Uterus (tissue), 3 donors: ENCODE measurements at regions not wholly inside any gene's neighbourhood (a gene's known extent, or its start where the extent isn't known, plus 50 kb on each side); places are given as distances from the start of the nearest gene placed in this dataset.

Experiments
- DNase-seq, 2 donors: peaks; one replicate each; pipeline ENCODE4 v3.0.0-alpha.2; 2019 to 2020
- H3K27ac ChIP-seq, 2 donors: fragments of 200-600 bp; sonication (generic); 1 replicate in 1 of 2; 2 replicates in 1 of 2; pipeline ENCODE4 v1.5.1; 2016 to 2018
- H3K27me3 ChIP-seq, 2 donors: fragments of 200-600 bp; sonication (generic); one replicate each; pipeline ENCODE4 v1.5.1; 2018 to 2019; ENCODE audit warnings: control low read depth in 1 of 2
- H3K36me3 ChIP-seq, 2 donors: fragments of 200-600 bp; sonication (generic); one replicate each; pipeline ENCODE4 v1.5.1; 2019; ENCODE audit warnings: control low read depth in 1 of 2
- H3K4me1 ChIP-seq, 2 donors: fragments of 200-600 bp; sonication (generic); one replicate each; pipeline ENCODE4 v1.5.1; 2018 to 2019; ENCODE audit warnings: control low read depth in 1 of 2
- H3K4me3 ChIP-seq, 2 donors: fragments of 200-600 bp; sonication (generic); 1 replicate in 1 of 2; 2 replicates in 1 of 2; pipeline ENCODE4 v1.5.1; 2018 to 2019; ENCODE audit warnings: mild to moderate bottlenecking in 1 of 2
- H3K9me3 ChIP-seq, 2 donors: fragments of 200-600 bp; sonication (generic); one replicate each; pipeline ENCODE4 v1.5.1; 2019; ENCODE audit warnings: control low read depth in 1 of 2
- CTCF ChIP-seq, 4 experiments: fragments of 200-600 bp in 2 of 4; fragments of 450-650 bp in 2 of 4; sonication (generic) in 2 of 4; IDR thresholded peaks; one replicate each; pipeline ENCODE4 v1.5.1; 2016 to 2019; ENCODE audit warnings: antibody characterized with exemption in 4 of 4, mild to moderate bottlenecking in 2 of 4, moderate library complexity in 1 of 4
- POLR2A ChIP-seq, 2 donors: fragments of 450-650 bp; IDR thresholded peaks; one replicate each; pipeline ENCODE4 v1.6.1; 2016; ENCODE audit warnings: antibody characterized with exemption in 2 of 2, mild to moderate bottlenecking in 1 of 2, moderate library complexity in 1 of 2
- intact Hi-C: fragments of 100-400 bp; cut with DNase I; formaldehyde crosslinking; loops from one replicate; pipeline ENCODE4 v1.15.1; 2023; ENCODE audit warnings: low total_unique reads
- donor health status: DM: yes; HTN: yes; CAD: no.

DNA sequence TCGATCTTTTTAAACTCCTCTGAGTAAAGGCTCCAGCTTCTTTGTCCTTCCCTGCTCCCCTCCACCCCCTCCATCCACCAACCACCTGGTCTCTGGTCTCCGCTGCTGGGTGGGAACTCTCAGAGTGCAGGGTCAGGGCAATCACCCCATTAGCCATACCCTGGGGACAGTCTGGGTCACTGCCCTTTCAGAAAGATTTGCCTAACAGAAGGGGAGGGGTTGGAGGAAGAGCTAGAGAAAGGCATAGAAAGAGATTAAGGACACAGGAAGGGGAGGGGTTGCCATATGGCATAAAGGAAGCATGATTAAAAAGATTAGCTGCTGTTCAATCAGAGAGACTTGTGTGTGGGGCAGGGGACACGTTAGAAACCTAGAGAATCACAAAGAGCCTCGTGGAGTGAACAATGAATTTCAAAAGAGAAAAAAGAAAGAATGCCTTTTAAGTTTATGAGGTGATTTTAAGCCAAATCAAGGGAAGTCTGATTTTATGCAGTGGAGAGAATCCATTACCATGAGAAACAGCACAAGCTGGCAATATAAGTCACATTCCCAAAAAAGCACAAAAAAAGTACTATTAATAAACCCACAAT is 115.5 kb upstream of the ACSL4 start:
- no peaks in the 10 kb centered on the region for H3K27me3 ChIP-seq
- H3K9me3 ChIP-seq, result no peaks in the 10 kb centered on the region
- H3K4me1 ChIP-seq, result no peaks in the 10 kb centered on the region
- no peak overlapping the region for H3K27ac ChIP-seq
- no peaks in the 10 kb centered on the region for H3K36me3 ChIP-seq
- DNase-seq, result no peak
- intact Hi-C loops, result no loop called here
- H3K4me3 ChIP-seq, result no peak overlapping the region
- no peak for TF ChIP-seq POLR2A (IDR thresholded peaks at IDR 0.05)
- TF ChIP-seq CTCF (IDR thresholded peaks at IDR 0.05), result no peak

DNA sequence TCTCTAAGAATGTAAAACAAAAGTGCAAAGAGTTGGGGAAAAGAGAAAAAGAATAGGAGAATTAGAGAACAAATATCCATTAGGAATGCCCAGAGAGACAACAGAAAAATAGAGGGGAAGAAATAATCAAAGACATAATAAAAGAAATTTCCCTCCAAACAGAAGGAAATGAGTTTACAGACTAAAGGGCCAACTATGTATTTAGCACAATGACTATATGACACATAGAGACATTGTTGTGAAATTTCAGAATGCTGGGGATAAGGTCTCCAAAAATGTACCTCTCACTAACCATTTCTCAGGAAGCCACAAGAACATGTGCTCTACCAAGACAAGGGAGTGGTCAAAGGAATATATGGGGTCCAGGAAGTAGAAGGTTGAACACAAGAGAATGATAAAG is 121.0 kb upstream of the ACSL4 start:
- TF ChIP-seq CTCF (IDR thresholded peaks at IDR 0.05) (no peak), POLR2A (IDR thresholded peaks at IDR 0.05) (no peak)
- intact Hi-C loops, result no loop called here
- no peak overlapping the region for H3K27ac ChIP-seq

DNA sequence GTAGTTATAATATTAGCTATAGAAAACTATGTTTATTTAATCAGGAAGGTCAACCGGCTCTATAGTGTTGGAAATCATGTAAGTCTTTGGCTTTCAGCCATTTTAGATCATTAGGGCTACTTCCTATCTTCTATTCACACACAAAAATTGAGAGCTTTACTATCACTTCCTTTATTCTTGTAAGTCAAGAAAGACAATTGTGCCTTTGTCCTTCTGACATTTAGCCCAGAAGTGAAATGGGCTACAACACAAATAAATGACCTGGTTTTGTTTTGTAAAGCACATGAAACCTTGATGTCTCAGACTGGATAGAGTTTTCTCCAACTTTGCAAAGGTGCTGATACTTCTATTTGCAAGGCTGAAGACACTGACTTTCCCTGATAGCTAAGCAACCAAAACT is 122.4 kb upstream of the ACSL4 start:
- TF ChIP-seq POLR2A (IDR thresholded peaks at IDR 0.05) (no peak), CTCF (IDR thresholded peaks at IDR 0.05) (no peak)
- DNase-seq, result no peak
- Histone ChIP-seq H3K27me3 (no peaks in the 10 kb centered on the region), H3K9me3 (no peaks in the 10 kb centered on the region), H3K4me1 (no peaks in the 10 kb centered on the region), H3K36me3 (no peaks in the 10 kb centered on the region), H3K4me3 (no peak overlapping the region), H3K27ac (no peak overlapping the region)
- intact Hi-C loops, result no loop called here

More for the DNA sequence above, 121.0 kb upstream of the ACSL4 start:
- no peaks in the 10 kb centered on the region for H3K4me1 ChIP-seq
- H3K4me3 ChIP-seq, result no peak overlapping the region
- DNase-seq, result no peak
- H3K36me3 ChIP-seq, result no peaks in the 10 kb centered on the region
- no peaks in the 10 kb centered on the region for H3K27me3 ChIP-seq
- no peaks in the 10 kb centered on the region for H3K9me3 ChIP-seq

- DNase-seq, result no peak
- H3K36me3 ChIP-seq, result no peaks in the 10 kb centered on the region
- no peaks in the 10 kb centered on the region for H3K9me3 ChIP-seq
- peak; percentile 60 to 78 (median 68) for TF ChIP-seq CTCF (IDR thresholded peaks at IDR 0.05)
- TF ChIP-seq POLR2A (IDR thresholded peaks at IDR 0.05), result no peak
- intact Hi-C loops, result no loop called here
- H3K4me3 ChIP-seq, result no peak overlapping the region
- H3K4me1 ChIP-seq, result no peaks in the 10 kb centered on the region
- peak overlapping the region; percentile 23 to 25 for H3K27ac ChIP-seq
- no peaks in the 10 kb centered on the region for H3K27me3 ChIP-seq
Observed at GRCh38 chrX:109856974-109857373, 123.9 kb upstream of the ACSL4 start.

- no peaks in the 10 kb centered on the region for H3K9me3 ChIP-seq
- H3K27ac ChIP-seq, result peak overlapping the region in 1 of 2 donors; percentile 25
- no peaks in the 10 kb centered on the region for H3K36me3 ChIP-seq
- no peak overlapping the region for H3K4me3 ChIP-seq
- DNase-seq, result no peak
- intact Hi-C loops, result no loop called here
- no peaks in the 10 kb centered on the region for H3K4me1 ChIP-seq
- H3K27me3 ChIP-seq, result no peaks in the 10 kb centered on the region
- TF ChIP-seq POLR2A (IDR thresholded peaks at IDR 0.05) (no peak), CTCF (IDR thresholded peaks at IDR 0.05) (no peak)
Observed at GRCh38 chrX:109857584-109858228, 124.6 kb upstream of the ACSL4 start.
